HG03457 (cell line): ENCODE measurements at regions not wholly inside any gene's neighbourhood (a gene's known extent, or its start where the extent isn't known, plus 50 kb on each side); places are given as distances from the start of the nearest gene placed in this dataset.
"Not testable (repeated sequence)": the region's sequence is repeated elsewhere in the genome, so short reads cannot be mapped to it uniquely, and the experiment has no call there.

Experiments
- ATAC-seq: cut with Tn5 transposase; IDR thresholded peaks from one replicate; pipeline ENCODE4 v1.9.1; 2021; ENCODE audit warnings: moderate number of reproducible peaks; ENCODE audit not compliant: unreplicated experiment

DNA sequence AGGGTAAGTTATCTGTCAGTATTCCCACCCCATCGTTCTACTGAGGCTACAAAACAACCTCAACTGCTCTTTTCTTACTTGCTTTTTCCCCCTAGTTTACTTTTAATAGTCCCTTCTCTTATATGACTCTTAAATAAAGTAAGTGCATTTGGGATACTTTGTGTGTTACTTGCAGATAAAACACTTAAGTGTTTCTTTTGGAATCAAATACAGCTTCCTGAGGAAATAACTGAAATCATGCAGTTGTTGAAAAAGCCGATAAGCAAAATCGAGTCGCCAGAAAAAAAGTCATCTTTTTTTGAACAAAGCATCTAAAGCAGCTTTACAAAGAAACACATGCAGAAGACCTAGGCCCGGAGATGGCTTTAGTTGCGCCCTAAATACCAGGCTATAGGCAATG is 53.5 kb upstream of the EPB41L4A start:
- no peak for ATAC-seq

DNA sequence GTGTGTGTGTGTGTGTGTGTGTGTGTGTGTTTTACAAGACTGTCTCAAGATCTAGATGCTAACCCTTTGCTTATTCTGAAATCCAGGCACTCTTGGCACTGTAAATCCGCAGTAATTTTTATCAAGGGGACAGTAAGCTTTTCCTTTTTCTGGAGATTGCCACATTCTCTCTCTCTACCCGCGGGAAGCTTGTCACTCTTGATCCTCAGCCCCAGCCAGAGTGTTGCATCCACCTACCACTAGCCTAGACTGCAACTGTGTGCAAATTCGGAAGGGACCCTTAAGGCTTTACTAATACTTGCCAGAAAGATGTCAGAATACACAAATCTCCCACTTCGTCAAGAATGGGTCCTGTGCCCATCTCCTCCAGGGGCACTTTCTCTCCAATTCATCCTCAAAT is 54.9 kb upstream of the EPB41L4A start:
- no peak for ATAC-seq

DNA sequence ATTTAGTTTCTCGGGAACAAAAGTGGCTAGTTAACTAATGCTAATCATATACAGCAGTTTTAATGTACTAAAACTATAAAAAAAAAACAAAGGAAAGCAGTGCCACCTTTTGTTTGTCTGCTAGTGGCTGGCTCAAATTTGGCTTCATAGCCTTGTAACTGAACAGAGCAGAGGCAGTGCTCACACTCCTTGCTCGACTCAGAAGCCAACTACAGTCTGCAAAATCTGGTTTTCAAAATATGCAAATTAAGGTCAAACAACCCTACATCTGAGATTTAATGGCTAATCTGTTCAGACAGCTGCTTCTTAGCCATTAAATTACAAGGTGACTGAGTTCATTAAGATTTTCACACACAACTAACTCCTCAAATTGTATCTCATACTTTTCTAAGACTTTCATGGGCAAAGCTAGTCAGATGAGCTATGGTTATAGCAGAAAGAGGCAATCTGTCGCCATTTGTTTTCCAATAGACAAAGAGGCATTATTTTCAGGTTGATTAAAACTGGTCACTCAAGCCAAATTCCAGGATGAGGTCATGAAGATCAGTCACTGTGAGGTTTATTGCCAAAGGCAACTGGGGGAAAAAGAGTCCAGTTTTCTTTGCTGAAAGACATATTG is 56.8 kb upstream of the EPB41L4A start:
- ATAC-seq: no peak

DNA sequence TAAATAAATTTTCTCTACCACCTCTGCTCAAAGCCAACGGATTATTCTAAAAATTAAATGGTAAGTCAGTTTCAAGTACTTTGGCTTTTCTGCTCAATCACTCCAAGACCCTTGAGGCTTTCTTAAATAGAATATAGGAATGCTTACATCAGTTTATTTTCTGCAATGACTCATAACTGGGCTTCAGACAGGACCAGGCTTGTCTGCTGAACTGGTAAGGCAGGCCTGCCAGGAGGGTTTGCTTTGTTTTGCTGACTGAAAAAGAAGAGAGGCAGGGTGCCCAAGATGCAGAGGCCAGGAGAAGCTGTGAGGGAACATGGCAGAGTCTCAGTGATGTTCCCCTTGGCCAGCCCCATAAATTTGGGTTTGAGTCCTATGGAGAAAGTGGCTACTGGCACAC is 60.3 kb upstream of the EPB41L4A start:
- ATAC-seq: no peak

DNA sequence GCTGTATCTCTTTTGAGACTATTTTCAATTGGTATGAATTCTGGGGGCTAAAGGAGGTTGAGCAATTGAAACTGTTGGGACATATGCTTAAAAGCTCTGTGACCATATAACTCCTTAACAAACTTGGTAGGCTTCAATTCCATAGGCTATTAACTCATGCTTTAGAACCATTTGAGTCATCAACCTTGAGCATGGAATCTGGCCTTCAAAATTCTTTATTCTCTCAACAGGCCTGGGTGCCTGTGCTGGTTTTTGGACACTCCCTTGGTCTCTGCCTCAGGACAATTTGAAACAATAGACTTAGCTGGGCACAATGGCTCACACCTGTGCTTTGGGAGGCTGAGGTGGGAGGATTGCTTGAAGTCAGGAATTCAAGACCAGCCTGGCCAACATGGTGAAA is 61.4 kb upstream of the EPB41L4A start:
- no peak for ATAC-seq

DNA sequence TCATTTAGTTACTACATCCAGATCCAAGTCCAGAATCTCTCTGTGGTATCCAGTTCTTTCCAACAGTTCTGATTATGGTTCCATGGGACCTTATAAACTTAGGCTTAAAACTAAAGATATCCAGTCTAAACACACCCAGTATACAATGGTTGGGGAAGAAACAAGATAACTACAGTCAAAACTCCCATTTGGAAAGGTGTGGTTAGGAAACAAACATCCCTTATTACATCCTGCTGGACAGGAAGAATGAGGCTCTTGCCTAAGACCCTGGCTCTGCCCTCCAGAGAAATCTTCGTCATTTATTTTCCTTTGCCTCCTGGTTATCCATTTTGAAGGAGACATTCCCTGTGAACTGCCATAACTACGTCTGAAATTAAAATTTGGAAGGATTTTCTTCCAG is 64.6 kb upstream of the EPB41L4A start:
- no peak for ATAC-seq

DNA sequence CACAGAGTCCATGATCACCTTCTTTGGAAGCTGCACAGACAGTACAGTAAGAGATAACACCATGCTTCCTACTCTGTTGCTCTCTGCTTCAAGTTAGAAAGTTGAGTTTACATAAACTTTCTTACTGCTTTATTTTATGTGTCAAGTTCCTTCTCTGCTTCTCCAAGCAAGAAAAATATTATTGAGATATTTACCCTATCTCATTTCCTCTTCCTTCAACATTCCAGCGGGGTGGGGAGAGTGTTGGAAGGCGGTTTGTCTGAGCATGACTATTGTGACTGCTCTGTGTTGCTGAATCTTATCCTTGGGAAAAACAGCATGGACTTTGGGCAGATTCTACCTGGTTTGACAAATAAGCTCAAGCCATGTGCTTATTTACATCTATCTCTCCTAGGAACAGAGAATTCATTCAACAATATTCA is 66.9 kb upstream of the EPB41L4A start:
- no peak for ATAC-seq

DNA sequence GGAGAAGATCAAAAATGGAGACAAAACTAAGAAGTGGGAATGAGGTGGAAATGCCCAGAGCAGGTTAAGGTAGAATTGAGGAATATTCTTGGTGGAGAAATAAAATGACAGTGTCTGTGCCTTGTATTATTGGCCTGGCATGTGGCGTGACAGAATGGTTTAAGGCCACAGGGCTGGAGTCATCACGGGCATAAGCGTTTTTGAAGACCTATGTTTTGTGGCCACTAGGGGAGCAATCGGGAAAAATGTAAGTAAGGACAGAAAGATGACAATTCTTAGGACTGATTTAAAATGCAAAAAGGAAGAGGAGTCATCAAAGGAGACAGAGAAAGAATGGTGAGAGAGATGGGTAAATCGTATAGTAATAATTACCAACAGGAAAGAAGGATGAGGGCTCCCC is 72.2 kb upstream of the EPB41L4A start:
- ATAC-seq: no peak

DNA sequence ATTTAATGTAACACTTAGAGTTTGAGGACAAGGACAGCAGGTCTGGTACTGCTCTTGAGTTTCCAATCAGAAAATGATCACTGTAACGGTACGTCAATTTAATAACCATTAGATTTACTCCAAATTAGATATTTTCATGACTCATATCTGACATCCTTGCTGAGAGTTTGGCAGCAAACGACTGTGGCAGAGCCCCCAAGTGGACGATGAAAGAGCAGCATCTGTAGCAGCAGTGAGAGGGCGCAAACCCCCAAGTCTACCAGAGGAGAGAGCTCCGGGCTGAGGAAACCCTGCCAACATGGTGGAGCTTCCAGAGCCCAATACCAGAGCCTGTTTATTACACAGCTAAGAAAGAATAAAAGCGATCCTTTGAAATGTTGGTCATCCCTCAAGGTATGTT is 73.2 kb upstream of the EPB41L4A start:
- peak; percentile 96 for ATAC-seq

DNA sequence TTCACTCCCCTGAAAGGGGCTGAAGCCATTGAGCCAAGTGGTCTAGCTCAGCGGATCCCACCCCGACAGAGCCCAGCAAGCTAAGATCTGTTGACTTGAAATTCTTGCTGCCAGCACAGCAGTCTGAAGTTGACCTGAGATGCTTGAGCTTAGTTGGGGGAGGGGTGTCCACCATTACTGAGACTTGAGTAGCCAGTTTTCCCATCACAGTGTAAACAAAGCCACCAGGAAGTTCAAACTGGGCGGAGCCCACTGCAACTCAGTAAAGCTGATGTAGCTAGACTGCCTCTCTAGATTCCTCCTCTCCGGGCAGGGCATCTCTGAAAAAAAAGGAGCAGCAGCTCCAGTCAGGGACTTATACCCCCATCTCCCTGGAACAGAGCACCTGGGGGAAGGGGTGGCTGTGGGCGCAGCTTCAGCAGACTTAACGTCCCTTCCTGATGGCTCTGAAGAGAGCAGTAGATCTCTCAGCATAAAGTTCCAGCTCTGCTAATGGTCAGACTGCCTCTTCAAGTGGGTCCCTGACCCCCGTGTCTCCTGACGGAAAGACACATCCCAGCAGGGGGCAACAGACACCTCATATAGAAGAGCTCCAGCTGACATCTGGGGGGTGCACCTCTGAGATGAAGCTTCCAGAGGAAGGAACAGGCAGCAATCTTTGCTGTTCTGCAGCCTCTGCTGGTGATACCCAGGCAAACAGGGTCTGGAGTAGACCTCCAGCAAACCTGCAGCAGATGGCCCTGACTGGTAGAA is 84.8 kb upstream of the EPB41L4A start:
- not testable (repeated sequence) for ATAC-seq

DNA sequence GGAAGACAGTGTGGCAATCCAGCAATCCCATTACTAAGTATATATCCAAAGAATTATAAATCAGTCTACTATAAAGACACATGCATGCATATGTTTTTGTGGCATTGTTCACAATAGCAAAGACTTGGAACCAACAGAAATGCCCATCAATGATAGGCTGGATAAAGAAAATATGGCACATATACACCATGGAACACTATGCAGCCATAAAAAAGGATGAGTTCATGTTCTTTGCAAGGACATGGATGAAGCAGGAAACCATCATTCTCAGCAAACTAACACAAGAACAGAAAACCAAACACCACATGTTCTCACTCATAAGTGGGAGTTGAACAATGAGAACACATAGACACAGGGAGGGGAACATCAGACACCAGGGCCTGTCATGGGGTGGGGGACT is 90.0 kb upstream of the EPB41L4A start:
- not testable (repeated sequence) for ATAC-seq

DNA sequence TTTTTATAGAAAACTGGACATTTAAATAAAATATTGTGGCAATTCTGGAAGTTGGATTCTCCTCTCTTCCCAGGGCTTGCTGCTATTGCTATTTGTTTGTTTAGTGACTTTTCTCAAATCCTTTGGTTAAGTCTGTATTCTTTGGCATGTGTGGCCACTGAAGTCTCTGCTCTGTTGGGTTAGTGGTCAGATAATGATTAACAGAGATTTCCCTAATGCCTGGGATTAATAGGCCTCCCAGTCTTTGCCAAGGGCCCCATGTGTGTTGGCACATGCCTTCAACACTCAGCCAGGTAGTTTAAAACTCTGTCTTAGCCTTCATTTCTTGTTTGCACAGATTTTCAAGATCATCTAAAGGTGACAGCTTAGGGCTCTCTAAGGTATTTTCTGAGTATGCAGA is 92.8 kb upstream of the EPB41L4A start:
- no peak for ATAC-seq

DNA sequence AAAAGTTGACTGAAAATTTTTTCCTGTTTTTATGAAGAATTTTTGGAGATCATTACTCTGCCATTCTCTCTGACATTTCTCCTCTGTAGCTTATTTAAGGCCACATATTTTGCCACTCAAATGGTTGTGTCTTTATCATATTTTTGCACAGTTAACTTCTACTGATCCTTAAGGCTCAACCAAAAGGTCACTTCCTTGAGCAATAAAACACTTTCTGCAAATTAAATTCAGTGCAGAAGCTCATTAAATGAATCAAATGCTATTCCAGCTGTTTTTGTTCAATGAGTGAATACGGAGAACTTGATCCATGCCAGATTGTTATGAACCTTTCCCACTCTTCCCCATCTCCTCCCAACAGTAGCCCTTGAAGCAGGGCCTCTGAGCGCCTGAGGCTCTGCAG is 93.8 kb upstream of the EPB41L4A start:
- no peak for ATAC-seq

DNA sequence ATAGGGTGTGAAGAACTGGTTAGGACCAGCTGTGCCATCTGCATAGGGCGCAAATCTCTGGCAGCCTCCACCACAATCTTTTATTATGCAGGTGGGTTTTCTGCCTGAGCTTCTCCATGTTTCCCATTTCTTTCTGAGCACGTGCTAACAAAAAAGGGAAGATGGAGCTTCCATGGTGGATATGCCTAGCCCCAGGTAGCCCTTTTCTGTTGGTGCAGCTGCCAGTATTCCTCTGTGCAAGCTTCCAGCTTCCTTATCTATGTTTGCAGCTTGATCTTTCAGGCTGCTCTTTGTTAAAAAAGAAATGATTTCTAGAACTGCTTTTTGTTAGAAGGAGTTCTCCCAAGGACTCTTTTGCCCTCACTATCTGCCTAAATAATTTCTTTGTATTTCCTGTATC is 95.0 kb upstream of the EPB41L4A start:
- no peak for ATAC-seq

DNA sequence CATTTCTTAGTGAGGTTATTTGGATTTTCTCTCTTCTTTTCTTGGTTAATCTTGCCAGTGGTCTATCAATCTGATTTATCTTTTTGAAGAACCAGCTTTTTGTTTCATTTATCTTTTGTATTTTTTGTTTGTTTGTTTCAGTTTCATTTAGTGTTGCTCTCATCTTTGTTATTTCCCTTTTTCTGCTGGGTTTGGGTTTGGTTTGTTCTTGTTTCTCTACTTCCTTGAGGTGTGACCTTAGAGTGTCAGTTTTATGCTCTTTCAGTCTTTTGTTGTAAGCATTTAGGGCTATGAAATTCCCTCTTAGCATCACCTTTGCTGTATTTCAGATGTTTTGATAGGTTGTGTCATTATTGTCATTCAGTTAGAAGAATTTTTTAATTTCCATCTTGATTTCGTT is 101.4 kb upstream of the EPB41L4A start:
- not testable (repeated sequence) for ATAC-seq

DNA sequence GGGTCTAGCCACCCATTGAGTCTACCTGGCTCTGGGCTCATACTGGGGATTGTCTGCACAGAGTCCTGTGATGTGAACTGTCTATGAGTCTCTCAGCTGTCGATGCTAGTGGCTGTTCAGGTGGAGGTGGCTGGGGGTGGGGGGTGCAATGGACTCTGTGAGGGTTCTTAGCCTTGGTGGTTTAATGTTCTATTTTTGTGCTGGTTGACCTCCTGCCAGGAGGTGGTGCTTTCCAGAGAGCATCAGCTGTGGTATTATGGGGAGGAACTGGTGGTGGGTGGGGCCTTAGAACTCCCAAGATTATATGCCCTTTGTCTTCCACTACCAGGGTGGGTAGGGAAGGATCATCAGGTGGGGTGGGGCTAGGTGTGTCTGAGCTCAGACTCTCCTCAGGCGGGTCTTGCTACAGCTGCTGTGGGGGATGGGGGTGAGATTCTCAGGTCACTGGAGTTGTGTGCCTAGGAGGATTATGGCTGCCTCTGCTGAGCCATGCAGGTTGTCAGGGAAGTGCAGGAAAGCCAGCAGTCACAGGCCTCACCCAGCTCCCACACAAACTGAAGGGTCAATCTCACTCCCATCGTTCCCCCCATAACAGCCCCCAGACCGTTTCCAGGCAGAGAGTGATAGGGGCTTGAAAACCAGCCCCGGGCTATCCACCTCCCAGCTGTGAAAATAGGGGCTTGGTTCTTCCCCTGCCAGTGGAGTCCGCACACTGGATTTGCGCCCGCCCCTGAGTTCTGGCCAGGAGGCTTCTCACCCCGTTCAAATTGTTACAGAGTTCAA is 104.0 kb upstream of the EPB41L4A start:
- ATAC-seq: peak; percentile 65

DNA sequence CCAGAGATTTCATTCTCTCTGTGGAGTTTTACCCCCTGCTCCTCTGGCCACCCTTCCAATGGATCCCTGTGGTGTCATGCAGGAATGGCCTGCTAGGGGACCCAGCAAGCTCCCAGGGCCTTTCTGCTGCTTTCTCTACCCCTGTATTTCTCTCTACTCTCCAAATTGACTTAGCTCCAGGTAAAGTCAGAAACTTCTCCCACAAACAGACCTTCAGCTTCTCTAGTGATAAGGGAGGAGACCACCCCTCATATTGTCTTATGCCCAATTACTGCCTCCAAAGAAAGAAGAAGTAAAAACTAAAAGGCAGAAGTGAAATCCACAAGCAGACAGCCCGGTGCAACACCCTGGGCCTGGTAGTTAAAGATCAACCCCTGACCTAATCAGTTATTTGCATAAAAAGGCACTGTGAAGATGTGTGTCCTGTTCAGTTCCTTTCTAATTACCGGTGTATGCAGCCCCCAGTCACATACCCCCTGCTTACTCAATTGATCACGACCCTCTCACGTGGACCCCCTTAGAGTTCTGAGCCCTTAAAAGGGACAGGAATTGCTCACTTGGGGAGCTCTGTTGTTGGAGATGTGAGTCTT is 104.7 kb upstream of the EPB41L4A start:
- ATAC-seq: peak; percentile 60

DNA sequence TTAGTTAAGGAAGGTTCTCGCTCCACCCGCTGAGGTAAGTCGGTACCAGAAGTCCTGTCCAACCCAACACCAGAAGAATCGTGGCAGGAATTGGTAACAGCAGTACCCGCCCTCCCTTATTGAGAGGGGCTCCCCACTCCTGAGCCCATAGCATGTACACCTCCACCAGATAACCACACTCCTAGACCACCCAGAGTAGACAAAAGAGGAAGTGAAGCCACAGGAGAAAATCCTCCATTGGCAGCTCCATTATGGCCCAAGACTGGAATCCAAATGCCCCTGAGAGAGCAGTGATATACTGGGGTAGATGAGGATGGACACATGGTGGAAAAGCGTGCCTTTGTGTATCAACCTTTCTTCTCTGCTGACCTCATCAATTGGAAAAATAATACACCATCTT is 106.1 kb upstream of the EPB41L4A start:
- ATAC-seq: no peak

DNA sequence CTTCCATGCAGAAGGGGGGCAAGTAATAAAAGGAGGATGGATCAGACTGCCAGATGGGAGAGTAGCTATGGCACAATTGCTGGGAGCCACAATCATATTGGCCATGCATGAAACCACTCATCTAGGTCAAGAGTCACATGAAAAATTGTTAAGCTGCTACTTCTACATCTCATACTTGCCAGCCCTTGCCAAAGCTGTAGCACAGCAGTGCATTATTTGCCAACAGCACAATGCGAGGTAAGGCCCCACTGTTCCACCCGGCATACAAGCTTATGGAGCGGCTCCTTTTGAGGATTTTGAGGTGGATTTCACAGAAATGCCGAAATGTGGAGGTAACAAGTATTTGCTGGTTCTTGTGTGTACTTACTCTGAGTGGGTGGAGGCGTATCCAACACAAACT is 109.9 kb upstream of the EPB41L4A start:
- ATAC-seq: no peak

DNA sequence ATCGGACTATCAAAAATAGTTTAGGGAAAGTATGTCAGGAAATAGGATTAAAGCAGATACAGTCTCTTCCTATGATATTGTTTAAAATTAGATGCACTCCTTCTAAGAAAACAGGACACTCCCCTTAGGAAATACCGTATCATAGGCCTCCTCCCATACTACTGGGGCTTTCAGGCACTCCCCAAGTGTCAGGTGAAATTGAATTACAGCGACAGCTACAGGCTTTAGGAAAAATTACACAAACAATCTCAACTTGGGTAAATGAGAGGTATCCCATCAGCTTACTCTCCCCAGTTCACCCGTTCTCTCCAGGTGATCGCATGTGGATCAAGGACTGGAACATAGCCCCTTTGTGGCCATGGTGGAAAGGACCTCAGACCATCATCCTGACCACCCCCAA is 110.4 kb upstream of the EPB41L4A start:
- no peak for ATAC-seq

DNA sequence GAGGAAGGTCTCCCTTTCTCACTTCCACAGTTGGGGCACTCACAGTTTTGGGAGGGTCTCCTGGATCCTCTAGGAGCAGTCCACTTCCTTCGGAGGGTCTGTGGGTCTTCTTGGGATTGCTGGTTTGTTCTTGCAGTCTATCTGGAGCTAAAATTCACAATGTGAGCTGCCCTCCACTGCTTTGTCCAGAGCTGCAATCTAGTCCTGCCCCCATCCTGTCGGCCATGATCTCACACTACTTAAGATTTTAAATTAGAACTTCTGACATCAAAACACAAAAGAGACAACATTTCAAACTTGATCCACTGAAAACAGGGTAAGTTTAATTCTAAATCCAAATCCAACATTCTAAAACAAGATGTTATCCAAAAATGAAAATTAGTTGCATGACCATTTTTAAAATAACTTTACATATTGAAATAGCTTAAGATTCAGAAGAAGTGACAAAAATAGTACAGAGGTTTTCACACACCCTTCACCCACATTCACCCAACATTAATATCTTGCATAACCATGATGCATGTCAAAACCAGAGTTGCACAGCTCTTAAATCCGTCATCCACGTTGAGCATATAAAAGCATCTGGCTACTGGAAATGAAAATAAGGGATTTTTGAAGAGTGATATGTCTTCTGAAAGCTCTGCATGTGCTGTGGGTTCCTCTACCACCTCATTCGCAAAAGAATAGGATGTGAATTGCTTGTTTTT is 113.7 kb upstream of the EPB41L4A start:
- ATAC-seq: no peak
